Neural progenitor cell (in vitro differentiated cells): ENCODE measurements at regions not wholly inside any gene's neighbourhood (a gene's known extent, or its start where the extent isn't known, plus 50 kb on each side); places are given as distances from the start of the nearest gene placed in this dataset.

ENCODE experiments used
- DNase-seq: peaks from one replicate; pipeline ENCODE4 v3.0.0-alpha.2; 2016; ENCODE audit warnings: low spot score
- H2AFZ ChIP-seq: fragments of 200-600 bp; sonication (generic); replicated peaks from 2 replicates; pipeline ENCODE4 v1.6.1; 2016; ENCODE audit warnings: antibody characterized with exemption
- H3F3A ChIP-seq: fragments of 200-600 bp; sonication (generic); 2 replicates; pipeline ENCODE4 v1.6.1; 2016; ENCODE audit warnings: antibody characterized with exemption, low read depth
- H3K27ac ChIP-seq: fragments of 200-600 bp; sonication (generic); 2 replicates; pipeline ENCODE4 v1.5.1; 2016; ENCODE audit warnings: mild to moderate bottlenecking
- H3K27me3 ChIP-seq: fragments of 200-600 bp; sonication (generic); 2 replicates; pipeline ENCODE4 v1.6.1; 2016; ENCODE audit warnings: mild to moderate bottlenecking, moderate library complexity
- H3K36me3 ChIP-seq: fragments of 200-600 bp; sonication (generic); 2 replicates; pipeline ENCODE4 v1.5.1; 2016
- H3K4me1 ChIP-seq: fragments of 200-600 bp; sonication (generic); 2 replicates; pipeline ENCODE4 v1.6.1; 2016; ENCODE audit warnings: mixed run types
- H3K4me2 ChIP-seq: fragments of 200-600 bp; sonication (generic); 2 replicates; pipeline ENCODE4 v1.6.1; 2016
- H3K4me3 ChIP-seq: fragments of 200-600 bp; sonication (generic); 2 replicates; pipeline ENCODE4 v1.5.1; 2016
- H3K79me2 ChIP-seq: fragments of 200-600 bp; sonication (generic); 2 replicates; pipeline ENCODE4 v1.6.1; 2016; ENCODE audit warnings: low read depth
- H3K9ac ChIP-seq: fragments of 200-600 bp; sonication (generic); 2 replicates; pipeline ENCODE4 v1.6.1; 2016
- H3K9me3 ChIP-seq: fragments of 200-600 bp; sonication (generic); 2 replicates; pipeline ENCODE4 v1.5.1; 2016; ENCODE audit warnings: low read depth
- H4K20me1 ChIP-seq: fragments of 200-600 bp; sonication (generic); 2 replicates; pipeline ENCODE4 v1.6.1; 2016; ENCODE audit warnings: low read depth
- H3K27ac Mint-ChIP-seq: 3 replicates; pipeline ENCODE4 v1.8.0; 2021; ENCODE audit warnings: mixed read lengths
- H3K27me3 Mint-ChIP-seq: 2 replicates; pipeline ENCODE4 v1.8.0; 2022; ENCODE audit warnings: low read depth, mild to moderate bottlenecking, inconsistent platforms, moderate library complexity, mixed read lengths; ENCODE audit not compliant: insufficient read depth
- H3K36me3 Mint-ChIP-seq: 3 replicates; pipeline ENCODE4 v1.8.0; 2021; ENCODE audit warnings: mixed read lengths
- H3K4me1 Mint-ChIP-seq: 3 replicates; pipeline ENCODE4 v1.8.0; 2021; ENCODE audit warnings: mixed read lengths
- H3K4me3 Mint-ChIP-seq: 3 replicates; pipeline ENCODE4 v1.8.0; 2021; ENCODE audit warnings: mild to moderate bottlenecking, moderate library complexity, mixed read lengths
- H3K9me3 Mint-ChIP-seq: 3 replicates; pipeline ENCODE4 v1.8.0; 2020; ENCODE audit warnings: mixed read lengths
- CTCF ChIP-seq: fragments of 200-600 bp; sonication (generic); IDR thresholded peaks from 2 replicates; pipeline ENCODE4 v1.5.1; 2017; ENCODE audit warnings: antibody characterized with exemption, mild to moderate bottlenecking
- EZH2 ChIP-seq: fragments of 200-600 bp; sonication (generic); IDR thresholded peaks from 2 replicates; pipeline ENCODE4 v1.6.1; 2017; ENCODE audit warnings: antibody characterized with exemption, mild to moderate bottlenecking, moderate library complexity
- EZH2phosphoT487 ChIP-seq: fragments of 200-600 bp; sonication (generic); IDR thresholded peaks from 2 replicates; pipeline ENCODE4 v1.6.1; 2017; ENCODE audit warnings: antibody characterized with exemption

DNA sequence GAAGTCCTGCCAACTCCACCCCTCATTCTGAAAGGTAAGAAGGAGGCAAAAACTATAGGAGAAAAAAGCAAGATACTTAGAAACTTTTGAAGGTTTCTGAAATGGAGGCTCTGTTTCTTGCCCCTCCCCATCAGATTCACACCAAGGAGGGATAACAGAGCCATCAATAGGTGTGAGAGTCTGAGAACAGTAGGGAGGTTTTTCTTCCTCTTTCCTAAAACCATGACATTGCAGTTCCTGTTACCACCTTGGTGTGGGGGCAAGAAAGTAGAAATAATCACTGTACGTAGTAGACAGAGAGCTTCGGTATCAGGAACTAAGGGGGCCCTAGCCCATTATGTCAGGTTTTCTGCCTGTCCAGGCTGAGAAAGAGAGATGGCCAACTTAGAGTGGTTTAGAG is 333.3 kb upstream of the SYNCRIP start:
- Histone ChIP-seq H3K79me2 (no peaks in the 10 kb centered on the region), H3K36me3 (no peaks in the 10 kb centered on the region), H4K20me1 (no peaks in the 10 kb centered on the region), H3K27ac (no peak overlapping the region), H3K27me3 (no peaks in the 10 kb centered on the region), H3K4me1 (no peaks in the 10 kb centered on the region), H3F3A (no peaks in the 10 kb centered on the region), H2AFZ (no peak overlapping the region), H3K4me3 (no peak overlapping the region), H3K4me2 (no peak overlapping the region), H3K9ac (no peak overlapping the region), H3K9me3 (no peaks in the 10 kb centered on the region)
- TF ChIP-seq CTCF, result no peak
- TF ChIP-seq EZH2phosphoT487, result no peak
- no peak for TF ChIP-seq EZH2
- Mint-ChIP-seq H3K27me3 (no peaks in the 10 kb centered on the region), H3K36me3 (no peaks in the 10 kb centered on the region), H3K27ac (no peak overlapping the region), H3K4me3 (no peak overlapping the region), H3K9me3 (no peaks in the 10 kb centered on the region), H3K4me1 (no peaks in the 10 kb centered on the region)
- no peak for DNase-seq

GRCh38 chr6:85971238-85971637 is 328.6 kb upstream of the SYNCRIP start:
- TF ChIP-seq EZH2 (no peak), CTCF (no peak), EZH2phosphoT487 (no peak)
- Mint-ChIP-seq H3K36me3 (no peaks in the 10 kb centered on the region), H3K4me1 (no peaks in the 10 kb centered on the region)

GRCh38 chr6:85966828-85967227 is 324.1 kb upstream of the SYNCRIP start:
- Mint-ChIP-seq H3K36me3 (no peaks in the 10 kb centered on the region), H3K27me3 (no peaks in the 10 kb centered on the region), H3K9me3 (no peaks in the 10 kb centered on the region), H3K4me3 (no peak overlapping the region), H3K4me1 (no peaks in the 10 kb centered on the region), H3K27ac (no peak overlapping the region)
- no peaks in the 10 kb centered on the region for H3K4me1 ChIP-seq
- H3K79me2 ChIP-seq, result no peaks in the 10 kb centered on the region
- H3K27me3 ChIP-seq, result no peaks in the 10 kb centered on the region
- H3K9me3 ChIP-seq, result no peaks in the 10 kb centered on the region
- H3K9ac ChIP-seq, result no peak overlapping the region
- H3K4me3 ChIP-seq, result no peak overlapping the region
- no peak overlapping the region for H2AFZ ChIP-seq
- H3K27ac ChIP-seq, result no peak overlapping the region
- H3K4me2 ChIP-seq, result no peak overlapping the region
- TF ChIP-seq EZH2phosphoT487 (no peak), EZH2 (no peak), CTCF (no peak)
- no peaks in the 10 kb centered on the region for H3F3A ChIP-seq
- no peaks in the 10 kb centered on the region for H4K20me1 ChIP-seq
- no peak for DNase-seq
- H3K36me3 ChIP-seq, result no peaks in the 10 kb centered on the region

More at GRCh38 chr6:85971238-85971637, 328.6 kb upstream of the SYNCRIP start:
- no peaks in the 10 kb centered on the region for H3F3A ChIP-seq
- no peak overlapping the region for H3K27ac ChIP-seq
- H3K4me1 ChIP-seq, result no peaks in the 10 kb centered on the region
- no peak overlapping the region for H3K4me3 ChIP-seq
- no peaks in the 10 kb centered on the region for H3K27me3 Mint-ChIP-seq
- no peak overlapping the region for H3K4me3 Mint-ChIP-seq
- no peak for DNase-seq
- H3K27ac Mint-ChIP-seq, result no peak overlapping the region
- no peak overlapping the region for H2AFZ ChIP-seq
- H3K9me3 Mint-ChIP-seq, result no peaks in the 10 kb centered on the region
- H3K9ac ChIP-seq, result no peak overlapping the region
- no peaks in the 10 kb centered on the region for H4K20me1 ChIP-seq
- no peaks in the 10 kb centered on the region for H3K9me3 ChIP-seq
- no peaks in the 10 kb centered on the region for H3K36me3 ChIP-seq
- no peaks in the 10 kb centered on the region for H3K79me2 ChIP-seq
- no peaks in the 10 kb centered on the region for H3K27me3 ChIP-seq
- no peak overlapping the region for H3K4me2 ChIP-seq

GRCh38 chr6:85961746-85962145 is 319.1 kb upstream of the SYNCRIP start:
- Mint-ChIP-seq H3K27me3 (no peaks in the 10 kb centered on the region), H3K4me3 (no peak overlapping the region), H3K4me1 (no peaks in the 10 kb centered on the region), H3K9me3 (peaks cover 8% of the 10 kb centered on the region), H3K36me3 (peaks cover 3% of the 10 kb centered on the region), H3K27ac (no peak overlapping the region)
- no peak for TF ChIP-seq EZH2
- TF ChIP-seq CTCF, result no peak
- no peak for TF ChIP-seq EZH2phosphoT487
- Histone ChIP-seq H3K4me2 (no peak overlapping the region), H3K36me3 (no peaks in the 10 kb centered on the region), H3K9ac (no peak overlapping the region), H3K4me1 (no peaks in the 10 kb centered on the region), H3K4me3 (no peak overlapping the region), H3K27me3 (no peaks in the 10 kb centered on the region), H3K79me2 (no peaks in the 10 kb centered on the region), H3K27ac (no peak overlapping the region), H2AFZ (no peak overlapping the region), H4K20me1 (no peaks in the 10 kb centered on the region), H3K9me3 (no peaks in the 10 kb centered on the region), H3F3A (no peaks in the 10 kb centered on the region)
- DNase-seq, result no peak
